Right renal pelvis (tissue), 4 donors: ENCODE measurements at regions not wholly inside any gene's neighbourhood (a gene's known extent, or its start where the extent isn't known, plus 50 kb on each side); places are given as distances from the start of the nearest gene placed in this dataset.

Experiments
- DNase-seq, 4 donors: peaks; one replicate each; pipeline ENCODE4 v3.0.0-alpha.2; 2013; ENCODE audit warnings: low read depth in 4 of 4, low spot score in 3 of 4, missing footprints in 1 of 4

GRCh38 chr20:43248341-43248740 lies 58.6 kb upstream of the PTPRT start:
- no peak for DNase-seq

DNA sequence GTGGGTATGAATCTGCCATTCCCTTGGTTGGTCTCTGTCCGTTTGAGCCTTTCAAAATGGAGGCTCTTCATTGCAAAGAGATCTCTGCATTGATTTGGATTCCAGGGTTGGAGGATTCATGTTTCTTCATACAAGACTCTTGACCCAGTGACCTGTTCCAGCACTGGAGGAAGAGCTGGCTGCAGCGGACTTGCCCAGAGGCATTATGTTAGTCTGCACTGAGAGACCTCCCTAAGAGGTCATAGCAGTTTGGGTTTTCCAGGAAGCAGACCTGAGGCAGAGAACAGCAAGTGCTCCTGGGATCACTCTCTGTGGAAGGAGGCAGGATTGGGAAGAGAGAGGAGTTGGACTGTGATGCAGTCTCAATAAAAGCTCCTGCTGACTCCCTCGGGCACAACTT lies 57.7 kb upstream of the PTPRT start:
- no peak for DNase-seq

DNA sequence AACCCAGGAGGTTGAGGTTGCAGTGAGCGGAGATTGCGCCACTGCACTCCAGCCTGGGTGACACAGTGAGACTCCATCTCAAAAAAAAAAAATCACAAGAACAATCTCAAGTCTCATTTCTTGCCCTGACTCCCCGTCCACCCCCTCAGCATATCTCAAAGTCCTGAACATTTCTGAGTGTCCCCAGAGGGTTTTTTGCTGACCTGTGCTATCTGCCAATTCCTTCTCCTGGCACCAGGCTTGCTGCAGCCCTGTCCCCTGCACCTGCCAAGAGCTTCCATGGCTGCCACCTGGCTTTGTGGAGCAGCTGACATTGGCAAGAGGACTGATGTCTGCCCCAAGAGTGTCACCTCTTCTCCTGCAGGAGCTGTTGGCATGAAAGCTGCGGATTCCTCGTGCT lies 54.9 kb upstream of the PTPRT start:
- no peak for DNase-seq

DNA sequence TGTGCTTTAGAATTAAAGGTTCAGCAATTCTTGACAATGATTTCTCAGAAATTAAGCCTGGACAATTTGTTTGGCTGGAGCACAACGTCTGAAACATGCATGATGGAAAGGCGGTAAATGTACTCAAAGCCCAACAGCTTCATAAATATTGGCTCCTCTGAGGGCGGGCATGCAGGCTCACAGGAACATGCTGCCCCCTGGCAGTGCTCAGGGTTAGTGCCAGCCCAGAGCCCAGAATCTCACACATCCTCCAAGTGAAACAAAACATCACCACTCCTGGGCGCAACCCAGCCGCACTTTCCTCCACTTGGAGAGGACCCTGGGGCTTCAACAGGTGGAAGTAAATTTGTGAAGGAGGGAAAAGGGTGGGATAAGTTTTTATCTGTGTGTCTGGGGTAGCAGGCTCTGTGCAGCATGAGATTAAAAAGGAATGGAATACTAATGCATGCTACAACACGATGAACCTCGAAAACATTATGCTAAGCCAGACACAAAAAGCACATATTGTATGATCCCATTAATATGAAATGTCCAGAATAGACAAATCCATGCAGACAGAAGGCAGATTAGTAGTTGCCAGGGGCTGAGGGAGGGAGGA lies 54.1 kb upstream of the PTPRT start:
- peak in 2 of 4 donors; percentile 1 to 5 for DNase-seq

DNA sequence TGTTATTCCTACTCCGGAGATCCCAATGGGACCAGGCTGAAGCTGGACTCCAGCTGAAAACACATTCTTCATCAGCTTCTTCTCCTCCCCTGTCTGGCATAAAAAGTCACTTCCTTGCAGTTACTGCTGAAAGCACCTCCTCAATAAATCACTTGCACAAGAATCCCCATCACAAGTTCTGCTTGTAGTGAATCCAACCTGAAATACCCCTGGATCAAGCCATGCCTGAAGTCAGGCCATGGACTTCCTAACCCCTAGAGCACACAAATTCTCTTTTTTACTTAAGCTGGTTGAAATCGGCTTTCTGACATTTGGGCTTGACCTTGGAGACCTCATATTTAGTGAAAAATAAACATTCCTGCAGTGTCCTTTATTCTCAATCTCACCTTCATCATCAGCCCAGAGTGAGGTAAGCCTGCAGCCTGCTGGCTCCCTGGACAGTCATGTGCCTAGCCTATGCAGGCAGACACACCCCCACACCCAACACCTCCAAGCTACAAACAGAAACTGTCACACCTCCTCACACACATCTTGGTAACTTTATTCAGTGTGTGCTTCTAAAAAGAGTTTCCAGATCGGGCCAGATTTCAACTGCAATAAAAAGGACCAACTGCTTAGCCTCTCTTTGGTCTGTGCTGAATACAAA lies 51.5 kb upstream of the PTPRT start:
- DNase-seq: no peak
